ENCODE measurements at regions not wholly inside any gene's neighbourhood (a gene's known extent, or its start where the extent isn't known, plus 50 kb on each side); places are given as distances from the start of the nearest gene placed in this dataset.
"Not testable (repeated sequence)": the region's sequence is repeated elsewhere in the genome, so short reads cannot be mapped to it uniquely, and the experiment has no call there.

DNA sequence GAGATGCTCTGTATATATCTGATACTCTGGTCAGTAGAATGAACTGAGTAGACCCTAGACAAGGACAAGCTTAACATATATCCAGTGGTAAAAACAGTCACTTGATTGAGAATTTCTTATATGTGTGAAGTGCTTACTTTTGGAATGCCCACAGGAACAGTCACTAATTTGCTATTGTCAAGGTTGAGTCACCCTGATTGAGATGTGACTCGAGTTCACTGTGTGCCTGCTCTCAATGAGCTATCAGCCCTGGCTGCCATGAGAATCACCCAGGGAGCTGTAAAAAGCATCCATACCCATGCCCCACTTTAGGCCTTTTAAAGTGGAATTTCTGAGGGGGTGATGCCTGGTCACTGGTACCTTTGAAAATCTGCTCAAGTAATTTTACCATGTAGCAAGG is 283.7 kb downstream of the SUCLG1 start:
- TF ChIP-seq, protein P1, sequence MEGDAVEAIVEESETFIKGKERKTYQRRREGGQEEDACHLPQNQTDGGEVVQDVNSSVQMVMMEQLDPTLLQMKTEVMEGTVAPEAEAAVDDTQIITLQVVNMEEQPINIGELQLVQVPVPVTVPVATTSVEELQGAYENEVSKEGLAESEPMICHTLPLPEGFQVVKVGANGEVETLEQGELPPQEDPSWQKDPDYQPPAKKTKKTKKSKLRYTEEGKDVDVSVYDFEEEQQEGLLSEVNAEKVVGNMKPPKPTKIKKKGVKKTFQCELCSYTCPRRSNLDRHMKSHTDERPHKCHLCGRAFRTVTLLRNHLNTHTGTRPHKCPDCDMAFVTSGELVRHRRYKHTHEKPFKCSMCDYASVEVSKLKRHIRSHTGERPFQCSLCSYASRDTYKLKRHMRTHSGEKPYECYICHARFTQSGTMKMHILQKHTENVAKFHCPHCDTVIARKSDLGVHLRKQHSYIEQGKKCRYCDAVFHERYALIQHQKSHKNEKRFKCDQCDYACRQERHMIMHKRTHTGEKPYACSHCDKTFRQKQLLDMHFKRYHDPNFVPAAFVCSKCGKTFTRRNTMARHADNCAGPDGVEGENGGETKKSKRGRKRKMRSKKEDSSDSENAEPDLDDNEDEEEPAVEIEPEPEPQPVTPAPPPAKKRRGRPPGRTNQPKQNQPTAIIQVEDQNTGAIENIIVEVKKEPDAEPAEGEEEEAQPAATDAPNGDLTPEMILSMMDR (IDR thresholded peaks at IDR 0.05; ENCODE audit: extremely low read depth, missing control alignments), result no peak
- DNase-seq (ENCODE audit: low spot score), result no peak

DNA sequence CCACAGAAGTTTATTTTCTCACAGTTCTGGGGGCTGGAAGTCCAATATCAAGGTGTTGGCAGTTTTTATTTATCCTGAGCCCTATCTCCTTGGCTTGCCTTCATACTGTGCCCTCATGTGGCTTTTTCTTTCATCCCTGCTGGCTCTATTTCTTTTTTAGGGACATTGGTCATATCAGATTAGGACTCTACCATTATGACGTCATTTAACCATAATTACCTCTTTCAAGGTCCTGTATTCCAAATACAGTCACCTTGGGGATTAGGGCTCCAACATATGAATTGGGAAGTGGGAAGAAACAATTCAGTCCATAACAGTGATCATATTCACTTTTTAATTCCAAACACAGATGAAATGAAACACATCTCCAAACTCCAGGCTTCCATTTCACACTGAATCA is 286.0 kb downstream of the SUCLG1 start:
- DNase-seq (ENCODE audit: low spot score), result no peak
- TF ChIP-seq, protein P1 (IDR thresholded peaks at IDR 0.05; ENCODE audit: extremely low read depth, missing control alignments), result no peak

DNA sequence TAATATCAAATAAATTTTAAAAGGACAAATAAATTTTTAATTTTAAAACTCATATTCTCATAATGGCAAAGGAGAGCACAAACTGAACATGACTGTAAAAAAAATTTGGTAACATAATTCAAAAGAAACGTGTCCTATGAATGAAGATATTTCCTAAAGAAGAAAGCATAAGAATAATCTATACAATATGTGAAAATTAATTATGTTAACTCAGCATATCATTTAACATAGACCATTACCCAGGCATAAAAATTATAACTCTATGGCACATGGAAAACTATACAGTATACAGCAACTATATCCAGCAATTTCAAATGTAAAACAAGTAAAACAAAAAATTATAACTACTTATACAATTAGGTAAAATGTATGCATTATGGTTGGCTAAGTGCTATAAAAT is 288.1 kb downstream of the SUCLG1 start:
- TF ChIP-seq, protein P1 (IDR thresholded peaks at IDR 0.05; ENCODE audit: extremely low read depth, missing control alignments), result no peak
- no peak for DNase-seq (ENCODE audit: low spot score)

DNA sequence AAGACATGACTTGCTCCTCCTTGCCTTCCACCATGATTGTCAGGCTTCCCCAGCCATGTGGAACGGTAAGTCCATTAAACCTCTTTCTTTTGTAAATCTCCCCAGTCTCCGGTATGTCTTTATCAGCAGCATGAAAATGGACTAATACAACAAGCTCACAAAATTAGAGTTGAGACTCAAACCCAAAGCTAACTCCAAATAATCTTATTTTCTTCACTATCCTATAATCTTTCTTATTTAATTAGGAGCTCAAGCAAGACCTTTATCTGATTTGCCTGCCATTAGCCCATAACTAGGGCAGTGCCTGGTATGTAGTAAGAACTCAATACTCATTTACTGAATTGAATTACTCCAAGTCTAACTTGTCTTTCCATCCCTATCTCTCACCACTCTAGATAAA is 289.2 kb downstream of the SUCLG1 start:
- no peak for DNase-seq (ENCODE audit: low spot score)
- TF ChIP-seq, protein P1 (IDR thresholded peaks at IDR 0.05; ENCODE audit: extremely low read depth, missing control alignments), result no peak

DNA sequence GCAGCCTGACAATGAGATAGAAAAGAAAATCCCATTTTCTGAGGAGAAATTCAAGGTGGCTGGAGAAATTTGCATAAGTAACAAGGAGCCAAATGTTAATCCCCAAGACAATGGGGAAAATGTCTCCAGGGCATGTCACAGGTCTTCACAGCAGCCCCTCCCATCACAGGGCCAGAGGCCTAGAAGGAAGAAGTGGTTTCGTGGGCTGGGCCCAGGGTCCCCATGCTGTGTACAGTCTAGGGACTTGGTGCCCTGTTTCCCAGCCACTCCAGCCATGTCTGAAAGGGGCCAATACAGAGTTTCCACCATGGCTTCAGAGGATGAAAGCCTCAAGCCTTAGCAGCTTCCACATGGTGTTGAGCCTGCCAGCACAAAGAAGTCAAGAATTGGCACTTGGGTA is 290.5 kb downstream of the SUCLG1 start:
- not testable (repeated sequence) for DNase-seq (ENCODE audit: low spot score)

DNA sequence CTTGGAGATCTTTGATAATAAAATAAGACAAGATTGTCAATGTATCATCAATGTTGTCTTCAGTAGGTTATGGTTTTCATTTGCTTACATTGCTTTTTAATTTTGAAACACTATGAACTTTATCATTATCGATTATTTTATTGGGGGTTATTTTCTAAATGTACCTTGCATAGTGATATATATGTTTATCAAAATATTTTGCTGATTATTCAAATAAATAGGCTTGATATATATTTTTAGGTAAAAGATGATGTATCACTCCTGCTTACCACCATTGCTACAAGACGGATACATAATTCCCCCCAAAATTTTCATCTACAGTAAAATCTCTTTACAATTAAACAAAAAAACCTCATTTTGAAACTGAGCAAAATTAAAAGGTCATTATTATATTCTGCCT is 293.8 kb downstream of the SUCLG1 start:
- no peak for DNase-seq (ENCODE audit: low spot score)
- TF ChIP-seq, protein P1 (IDR thresholded peaks at IDR 0.05; ENCODE audit: extremely low read depth, missing control alignments), result no peak

DNA sequence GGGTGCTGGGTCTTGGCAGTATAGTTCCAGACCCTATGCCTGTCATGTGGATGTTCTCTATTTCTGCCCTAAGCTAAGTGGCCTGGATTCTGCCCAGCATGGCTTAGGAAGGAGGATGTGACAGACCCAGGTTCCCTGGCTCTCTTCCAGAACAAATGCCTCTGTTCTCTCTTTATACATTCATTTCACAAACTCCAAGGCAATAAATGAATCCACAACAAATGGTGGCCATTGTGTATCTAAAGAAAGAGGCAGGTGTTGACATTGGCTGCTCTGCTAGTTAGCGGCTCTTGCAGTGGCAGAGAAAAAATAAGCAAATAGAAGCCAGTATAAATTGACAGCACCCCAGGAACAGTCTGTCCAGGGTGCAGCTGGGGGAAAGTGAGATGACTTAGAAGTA is 298.6 kb downstream of the SUCLG1 start:
- TF ChIP-seq, protein P1 (IDR thresholded peaks at IDR 0.05; ENCODE audit: extremely low read depth, missing control alignments), result no peak
- no peak for DNase-seq (ENCODE audit: low spot score)

DNA sequence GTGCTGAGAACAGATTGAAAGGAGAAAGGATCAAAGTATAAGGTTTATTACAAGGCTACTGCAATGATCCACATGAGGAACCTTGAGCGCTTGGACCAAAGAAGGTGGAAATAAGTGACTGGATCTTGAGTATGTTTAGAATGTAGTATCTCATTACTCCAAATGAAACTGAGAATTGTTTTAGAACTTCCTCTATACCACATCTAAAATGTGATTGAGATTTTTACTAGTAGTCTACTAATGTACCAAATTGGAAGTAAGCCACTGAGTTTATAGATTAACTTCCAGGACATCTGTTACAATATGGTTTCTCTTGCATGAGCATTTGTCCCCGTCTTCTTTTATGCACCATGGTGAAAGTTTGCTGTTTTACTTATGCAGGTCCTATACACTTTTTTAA is 300.5 kb downstream of the SUCLG1 start:
- TF ChIP-seq, protein P1 (IDR thresholded peaks at IDR 0.05; ENCODE audit: extremely low read depth, missing control alignments), result no peak
- DNase-seq (ENCODE audit: low spot score), result no peak

Data from GM20000 (cell line).